ENCODE measurements at regions not wholly inside any gene's neighbourhood (a gene's known extent, or its start where the extent isn't known, plus 50 kb on each side); places are given as distances from the start of the nearest gene placed in this dataset.

DNA sequence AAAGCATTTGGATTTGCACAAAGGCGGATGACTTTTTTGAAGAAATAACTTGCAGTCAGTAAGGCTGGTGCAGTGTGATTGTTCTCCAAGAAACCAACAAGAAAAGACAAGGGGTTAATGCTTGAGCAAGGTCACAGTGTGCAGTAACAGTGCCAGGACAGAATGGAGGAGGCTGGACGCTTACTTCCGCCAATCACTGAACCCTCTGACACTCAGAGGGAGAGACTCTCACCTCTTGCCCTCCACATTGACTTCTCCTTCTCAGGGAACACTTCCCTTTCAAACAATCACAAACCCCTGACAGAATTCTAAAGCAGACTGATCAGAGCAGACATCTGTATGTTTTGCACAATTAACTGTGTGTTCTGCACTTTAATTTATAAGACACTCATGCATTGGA is 228.4 kb downstream of the BLID start:
- no peak for ATAC-seq
- ChIA-PET CTCF (no interaction called here), POLR2A (interaction anchor here (0.6 kb wide), 1 partner anchor 23 kb away, joined by 7 read pairs; no protein-coding TSS in a partner anchor)
- DNase-seq (ENCODE audit: low spot score): no peak
- Mint-ChIP-seq H3K4me3 (no peak overlapping the region), H3K4me1 (peaks cover 13% of the 10 kb centered on the region), H3K36me3 (no peaks in the 10 kb centered on the region), H3K9me3 (peaks cover 5% of the 10 kb centered on the region), H3K27ac (no peak overlapping the region), H3K27me3 (ENCODE audit: low read depth) (no peaks in the 10 kb centered on the region)
- TF ChIP-seq ARID4B (CRISPR knock-in tag; IDR thresholded peaks at IDR 0.05; ENCODE audit: borderline replicate concordance) (no peak), FOXP1 (CRISPR knock-in tag; IDR thresholded peaks at IDR 0.05; ENCODE audit: borderline replicate concordance) (no peak), ZNF138 (CRISPR knock-in tag; conservative IDR thresholded peaks at IDR 0.05) (no peak), GABPB1 (CRISPR knock-in tag; IDR thresholded peaks at IDR 0.05) (no peak), NFATC4 (CRISPR knock-in tag; IDR thresholded peaks at IDR 0.05) (no peak), NR3C1 (CRISPR knock-in tag; conservative IDR thresholded peaks at IDR 0.05; ENCODE audit: low read depth) (no peak), RELA (CRISPR knock-in tag; IDR thresholded peaks at IDR 0.05; ENCODE audit: borderline replicate concordance) (no peak), MXD4 (CRISPR knock-in tag; IDR thresholded peaks at IDR 0.05; ENCODE audit: borderline replicate concordance) (no peak), MYBL2 (CRISPR knock-in tag; IDR thresholded peaks at IDR 0.05) (no peak), NFYB (CRISPR knock-in tag; conservative IDR thresholded peaks at IDR 0.05; ENCODE audit: low read depth) (no peak), ZSCAN18 (CRISPR knock-in tag; IDR thresholded peaks at IDR 0.05) (no peak), SP1 (CRISPR knock-in tag; conservative IDR thresholded peaks at IDR 0.05) (no peak), ATF6 (CRISPR knock-in tag; IDR thresholded peaks at IDR 0.05) (no peak), ESRRA (CRISPR knock-in tag; IDR thresholded peaks at IDR 0.05; ENCODE audit: borderline replicate concordance) (no peak), IRF1 (CRISPR knock-in tag; IDR thresholded peaks at IDR 0.05) (no peak)

- no peak overlapping the region for H3K4me3 Mint-ChIP-seq
- TF ChIP-seq ELF4 (CRISPR knock-in tag; IDR thresholded peaks at IDR 0.05; ENCODE audit: low read depth) (no peak), SP1 (CRISPR knock-in tag; conservative IDR thresholded peaks at IDR 0.05) (no peak), CBFB (CRISPR knock-in tag; IDR thresholded peaks at IDR 0.05; ENCODE audit: low read depth) (no peak), ZNF423 (CRISPR knock-in tag; IDR thresholded peaks at IDR 0.05) (no peak), MYBL2 (CRISPR knock-in tag; IDR thresholded peaks at IDR 0.05) (no peak), PRDM15 (CRISPR knock-in tag; IDR thresholded peaks at IDR 0.05) (no peak)
- TF ChIP-seq, protein P1, sequence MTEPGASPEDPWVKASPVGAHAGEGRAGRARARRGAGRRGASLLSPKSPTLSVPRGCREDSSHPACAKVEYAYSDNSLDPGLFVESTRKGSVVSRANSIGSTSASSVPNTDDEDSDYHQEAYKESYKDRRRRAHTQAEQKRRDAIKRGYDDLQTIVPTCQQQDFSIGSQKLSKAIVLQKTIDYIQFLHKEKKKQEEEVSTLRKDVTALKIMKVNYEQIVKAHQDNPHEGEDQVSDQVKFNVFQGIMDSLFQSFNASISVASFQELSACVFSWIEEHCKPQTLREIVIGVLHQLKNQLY (CRISPR knock-in tag; IDR thresholded peaks at IDR 0.05): no peak
Observed at GRCh38 chr11:121886996-121887395, 229.0 kb downstream of the BLID start.

More at GRCh38 chr11:121886996-121887395, 229.0 kb downstream of the BLID start:
- DNase-seq (ENCODE audit: low spot score) (no peak), ATAC-seq (no peak)
- H3K27me3 Mint-ChIP-seq (ENCODE audit: low read depth): no peaks in the 10 kb centered on the region
- H3K9me3 Mint-ChIP-seq: peaks cover 4% of the 10 kb centered on the region; the same call in 1 of the 2 replicates
- no peak overlapping the region for H3K27ac Mint-ChIP-seq
- CTCF ChIA-PET: no interaction called here
- peaks cover 7% of the 10 kb centered on the region for H3K4me1 Mint-ChIP-seq
- POLR2A ChIA-PET: no interaction called here
- H3K36me3 Mint-ChIP-seq: no peaks in the 10 kb centered on the region
